HL-60 (cell line): ENCODE measurements at regions not wholly inside any gene's neighbourhood (a gene's known extent, or its start where the extent isn't known, plus 50 kb on each side); places are given as distances from the start of the nearest gene placed in this dataset.

Experiments
- DNase-seq, 2 experiments: peaks; one replicate each; pipeline ENCODE4 v3.0.0-alpha.2; 2010 to 2020; ENCODE audit warnings: low read depth in 1 of 2, low spot score in 1 of 2
- H3K27ac ChIP-seq: fragments of 250-450 bp; sonication (Bioruptor Pico); replicated peaks from 2 replicates; pipeline ENCODE4 v1.5.1; 2020; ENCODE audit warnings: mild to moderate bottlenecking, moderate library complexity
- H3K27me3 ChIP-seq: fragments of 250-450 bp; sonication (Bioruptor Pico); 2 replicates; pipeline ENCODE4 v1.5.1; 2021; ENCODE audit warnings: mild to moderate bottlenecking, moderate library complexity; ENCODE audit not compliant: insufficient read depth, poor library complexity, severe bottlenecking
- H3K4me3 ChIP-seq: replicated peaks from 2 replicates; pipeline ENCODE4 v1.5.1; 2011; ENCODE audit warnings: mild to moderate bottlenecking, control low read depth, low read length; ENCODE audit not compliant: insufficient read depth
- GABPA ChIP-seq: IDR thresholded peaks from 2 replicates; pipeline ENCODE4 v1.6.1; 2012; ENCODE audit warnings: low read depth
- POLR2AphosphoS5 ChIP-seq: IDR thresholded peaks from 2 replicates; pipeline ENCODE4 v1.6.1; 2012; ENCODE audit warnings: low read depth
- SPI1 ChIP-seq: IDR thresholded peaks from 2 replicates; pipeline ENCODE4 v1.6.1; 2012; ENCODE audit warnings: low read depth, mild to moderate bottlenecking, borderline replicate concordance
- TF ChIP-seq, protein P1 (sequence below): IDR thresholded peaks from one replicate; pipeline ENCODE4 v1.5.1; 2011; ENCODE audit warnings: low read length, control low read depth, inconsistent platforms; ENCODE audit not compliant: insufficient read depth
- TF ChIP-seq, protein P2 (sequence below): IDR thresholded peaks from 2 replicates; pipeline ENCODE4 v1.6.1; 2012; ENCODE audit warnings: low read depth; ENCODE audit not compliant: insufficient replicate concordance

DNA sequence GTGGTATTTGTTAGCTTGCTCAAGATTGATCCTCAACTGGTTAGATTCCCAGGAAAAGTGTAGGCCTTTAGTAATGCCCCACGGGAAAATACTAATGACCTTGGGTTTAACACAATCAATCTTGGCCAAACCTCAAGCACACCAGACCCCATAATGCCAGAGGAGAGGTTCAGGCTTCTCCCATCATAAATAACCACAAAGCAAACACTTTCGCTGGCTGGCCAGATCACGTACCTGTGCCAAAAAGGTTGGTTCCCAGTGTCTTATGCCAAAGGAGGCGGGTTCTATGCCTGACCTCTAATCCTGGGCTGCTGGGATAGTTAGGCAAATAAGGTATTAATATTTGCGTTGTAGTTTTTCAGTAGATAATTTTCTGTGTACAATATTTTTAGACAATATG is 379.2 kb upstream of the CDH18 start:
- TF ChIP-seq, protein P1, sequence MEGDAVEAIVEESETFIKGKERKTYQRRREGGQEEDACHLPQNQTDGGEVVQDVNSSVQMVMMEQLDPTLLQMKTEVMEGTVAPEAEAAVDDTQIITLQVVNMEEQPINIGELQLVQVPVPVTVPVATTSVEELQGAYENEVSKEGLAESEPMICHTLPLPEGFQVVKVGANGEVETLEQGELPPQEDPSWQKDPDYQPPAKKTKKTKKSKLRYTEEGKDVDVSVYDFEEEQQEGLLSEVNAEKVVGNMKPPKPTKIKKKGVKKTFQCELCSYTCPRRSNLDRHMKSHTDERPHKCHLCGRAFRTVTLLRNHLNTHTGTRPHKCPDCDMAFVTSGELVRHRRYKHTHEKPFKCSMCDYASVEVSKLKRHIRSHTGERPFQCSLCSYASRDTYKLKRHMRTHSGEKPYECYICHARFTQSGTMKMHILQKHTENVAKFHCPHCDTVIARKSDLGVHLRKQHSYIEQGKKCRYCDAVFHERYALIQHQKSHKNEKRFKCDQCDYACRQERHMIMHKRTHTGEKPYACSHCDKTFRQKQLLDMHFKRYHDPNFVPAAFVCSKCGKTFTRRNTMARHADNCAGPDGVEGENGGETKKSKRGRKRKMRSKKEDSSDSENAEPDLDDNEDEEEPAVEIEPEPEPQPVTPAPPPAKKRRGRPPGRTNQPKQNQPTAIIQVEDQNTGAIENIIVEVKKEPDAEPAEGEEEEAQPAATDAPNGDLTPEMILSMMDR: no peak
- TF ChIP-seq SPI1 (no peak), GABPA (no peak), POLR2AphosphoS5 (no peak)
- TF ChIP-seq, protein P2, sequence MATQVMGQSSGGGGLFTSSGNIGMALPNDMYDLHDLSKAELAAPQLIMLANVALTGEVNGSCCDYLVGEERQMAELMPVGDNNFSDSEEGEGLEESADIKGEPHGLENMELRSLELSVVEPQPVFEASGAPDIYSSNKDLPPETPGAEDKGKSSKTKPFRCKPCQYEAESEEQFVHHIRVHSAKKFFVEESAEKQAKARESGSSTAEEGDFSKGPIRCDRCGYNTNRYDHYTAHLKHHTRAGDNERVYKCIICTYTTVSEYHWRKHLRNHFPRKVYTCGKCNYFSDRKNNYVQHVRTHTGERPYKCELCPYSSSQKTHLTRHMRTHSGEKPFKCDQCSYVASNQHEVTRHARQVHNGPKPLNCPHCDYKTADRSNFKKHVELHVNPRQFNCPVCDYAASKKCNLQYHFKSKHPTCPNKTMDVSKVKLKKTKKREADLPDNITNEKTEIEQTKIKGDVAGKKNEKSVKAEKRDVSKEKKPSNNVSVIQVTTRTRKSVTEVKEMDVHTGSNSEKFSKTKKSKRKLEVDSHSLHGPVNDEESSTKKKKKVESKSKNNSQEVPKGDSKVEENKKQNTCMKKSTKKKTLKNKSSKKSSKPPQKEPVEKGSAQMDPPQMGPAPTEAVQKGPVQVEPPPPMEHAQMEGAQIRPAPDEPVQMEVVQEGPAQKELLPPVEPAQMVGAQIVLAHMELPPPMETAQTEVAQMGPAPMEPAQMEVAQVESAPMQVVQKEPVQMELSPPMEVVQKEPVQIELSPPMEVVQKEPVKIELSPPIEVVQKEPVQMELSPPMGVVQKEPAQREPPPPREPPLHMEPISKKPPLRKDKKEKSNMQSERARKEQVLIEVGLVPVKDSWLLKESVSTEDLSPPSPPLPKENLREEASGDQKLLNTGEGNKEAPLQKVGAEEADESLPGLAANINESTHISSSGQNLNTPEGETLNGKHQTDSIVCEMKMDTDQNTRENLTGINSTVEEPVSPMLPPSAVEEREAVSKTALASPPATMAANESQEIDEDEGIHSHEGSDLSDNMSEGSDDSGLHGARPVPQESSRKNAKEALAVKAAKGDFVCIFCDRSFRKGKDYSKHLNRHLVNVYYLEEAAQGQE: no peak
- Histone ChIP-seq H3K4me3 (no peak overlapping the region), H3K27ac (no peak overlapping the region), H3K27me3 (no peaks in the 10 kb centered on the region)
- DNase-seq: no peak

DNA sequence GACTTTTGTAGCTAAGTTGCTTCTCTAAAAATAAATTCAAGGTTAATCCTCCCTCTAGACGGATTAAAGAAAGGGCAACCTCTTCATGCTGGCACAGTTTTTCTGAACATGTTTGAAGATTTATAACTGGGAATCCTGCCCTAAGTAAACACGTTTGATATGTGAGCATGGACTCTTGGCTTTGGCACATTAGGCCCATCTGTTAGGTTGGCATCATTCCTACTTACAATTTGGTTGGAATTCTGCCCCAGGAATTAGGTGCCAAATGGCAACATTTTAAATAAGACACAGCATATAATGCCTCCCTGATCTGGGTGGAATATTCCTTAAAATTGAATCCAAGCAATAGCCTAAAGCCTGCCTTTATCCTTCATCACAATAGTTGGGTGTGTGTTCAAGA is 372.3 kb upstream of the CDH18 start:
- DNase-seq: no peak
- H3K4me3 ChIP-seq: no peak overlapping the region
- H3K27ac ChIP-seq: no peak overlapping the region
- TF ChIP-seq, protein P2: no peak
- TF ChIP-seq GABPA (no peak), POLR2AphosphoS5 (no peak), SPI1 (no peak)
- TF ChIP-seq, protein P1: no peak
- H3K27me3 ChIP-seq: no peaks in the 10 kb centered on the region

DNA sequence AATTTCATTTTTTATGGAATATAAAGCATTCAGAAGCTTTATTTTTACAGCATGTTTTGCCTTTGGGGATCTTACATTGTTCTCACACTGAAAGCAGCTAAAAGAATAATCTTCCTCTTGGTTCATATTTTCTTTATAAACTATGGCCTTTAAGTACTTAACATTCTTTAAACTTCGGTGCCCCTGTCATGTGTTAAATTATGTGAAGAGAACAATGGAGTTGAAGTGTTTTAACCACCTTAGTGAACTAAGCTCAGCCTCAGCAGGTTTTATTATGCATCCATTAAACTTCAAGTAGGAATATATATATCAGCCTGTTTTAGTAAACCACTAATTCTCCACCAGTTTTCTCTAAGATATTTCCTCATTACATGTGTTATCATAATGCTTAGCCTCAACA is 371.4 kb upstream of the CDH18 start:
- TF ChIP-seq, protein P2: no peak
- TF ChIP-seq, protein P1: no peak
- TF ChIP-seq GABPA: no peak
- no peak for TF ChIP-seq SPI1
- TF ChIP-seq POLR2AphosphoS5: no peak
- no peak for DNase-seq

More for the DNA sequence above, 371.4 kb upstream of the CDH18 start:
- Histone ChIP-seq H3K4me3 (no peak overlapping the region), H3K27me3 (no peaks in the 10 kb centered on the region), H3K27ac (no peak overlapping the region)
